HFFc6 (cell line): ENCODE measurements at regions not wholly inside any gene's neighbourhood (a gene's known extent, or its start where the extent isn't known, plus 50 kb on each side); places are given as distances from the start of the nearest gene placed in this dataset.

Experiments
- DNase-seq: peaks from one replicate; pipeline ENCODE4 v3.0.0-alpha.2; 2018
- H3K27ac Mint-ChIP-seq: 2 replicates; pipeline ENCODE4 v1.8.0; 2020; ENCODE audit warnings: mild to moderate bottlenecking, mixed read lengths
- H3K27me3 Mint-ChIP-seq: 2 replicates; pipeline ENCODE4 v1.8.0; 2021; ENCODE audit warnings: mild to moderate bottlenecking, moderate library complexity, mixed read lengths; ENCODE audit not compliant: insufficient read depth
- H3K36me3 Mint-ChIP-seq: 2 replicates; pipeline ENCODE4 v1.8.0; 2021; ENCODE audit warnings: low read depth, mixed read lengths
- H3K4me1 Mint-ChIP-seq: 2 replicates; pipeline ENCODE4 v1.8.0; 2020; ENCODE audit warnings: low read depth, mixed read lengths
- H3K4me3 Mint-ChIP-seq: 2 replicates; pipeline ENCODE4 v1.8.0; 2020; ENCODE audit warnings: mild to moderate bottlenecking, moderate library complexity, mixed read lengths
- H3K9me3 Mint-ChIP-seq: 2 replicates; pipeline ENCODE4 v1.8.0; 2020; ENCODE audit warnings: mild to moderate bottlenecking, mixed read lengths
- TF ChIP-seq, protein P1 (sequence below): fragments of 200-600 bp; sonication (generic); IDR thresholded peaks from 2 replicates; pipeline ENCODE4 v1.5.0; 2021; ENCODE audit warnings: antibody characterized with exemption, mild to moderate bottlenecking

DNA sequence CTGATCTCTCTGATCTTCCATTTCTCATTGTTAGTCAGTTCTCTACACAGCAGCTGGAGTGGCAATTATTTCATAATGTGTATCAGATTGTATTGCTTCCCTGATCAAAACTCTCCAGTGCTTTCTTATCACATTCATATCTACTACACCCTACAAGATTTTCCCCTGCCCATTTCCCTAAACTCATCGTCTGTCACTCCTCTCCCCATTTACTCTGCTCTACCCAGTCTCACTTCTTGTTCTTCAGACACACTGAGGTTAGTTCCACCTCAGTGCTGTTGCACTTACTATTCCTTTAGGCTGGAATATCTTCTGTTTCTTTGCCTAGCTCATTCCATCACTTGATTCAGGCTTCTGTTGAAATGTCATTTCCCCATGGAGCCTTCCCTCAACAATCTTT lies 197.1 kb downstream of the SATB1 start:
- Mint-ChIP-seq H3K4me3 (no peak overlapping the region), H3K4me1 (no peaks in the 10 kb centered on the region), H3K27me3 (peaks cover 3% of the 10 kb centered on the region), H3K9me3 (no peaks in the 10 kb centered on the region), H3K36me3 (no peaks in the 10 kb centered on the region), H3K27ac (no peak overlapping the region)
- TF ChIP-seq, protein P1, sequence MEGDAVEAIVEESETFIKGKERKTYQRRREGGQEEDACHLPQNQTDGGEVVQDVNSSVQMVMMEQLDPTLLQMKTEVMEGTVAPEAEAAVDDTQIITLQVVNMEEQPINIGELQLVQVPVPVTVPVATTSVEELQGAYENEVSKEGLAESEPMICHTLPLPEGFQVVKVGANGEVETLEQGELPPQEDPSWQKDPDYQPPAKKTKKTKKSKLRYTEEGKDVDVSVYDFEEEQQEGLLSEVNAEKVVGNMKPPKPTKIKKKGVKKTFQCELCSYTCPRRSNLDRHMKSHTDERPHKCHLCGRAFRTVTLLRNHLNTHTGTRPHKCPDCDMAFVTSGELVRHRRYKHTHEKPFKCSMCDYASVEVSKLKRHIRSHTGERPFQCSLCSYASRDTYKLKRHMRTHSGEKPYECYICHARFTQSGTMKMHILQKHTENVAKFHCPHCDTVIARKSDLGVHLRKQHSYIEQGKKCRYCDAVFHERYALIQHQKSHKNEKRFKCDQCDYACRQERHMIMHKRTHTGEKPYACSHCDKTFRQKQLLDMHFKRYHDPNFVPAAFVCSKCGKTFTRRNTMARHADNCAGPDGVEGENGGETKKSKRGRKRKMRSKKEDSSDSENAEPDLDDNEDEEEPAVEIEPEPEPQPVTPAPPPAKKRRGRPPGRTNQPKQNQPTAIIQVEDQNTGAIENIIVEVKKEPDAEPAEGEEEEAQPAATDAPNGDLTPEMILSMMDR: no peak
- no peak for DNase-seq

DNA sequence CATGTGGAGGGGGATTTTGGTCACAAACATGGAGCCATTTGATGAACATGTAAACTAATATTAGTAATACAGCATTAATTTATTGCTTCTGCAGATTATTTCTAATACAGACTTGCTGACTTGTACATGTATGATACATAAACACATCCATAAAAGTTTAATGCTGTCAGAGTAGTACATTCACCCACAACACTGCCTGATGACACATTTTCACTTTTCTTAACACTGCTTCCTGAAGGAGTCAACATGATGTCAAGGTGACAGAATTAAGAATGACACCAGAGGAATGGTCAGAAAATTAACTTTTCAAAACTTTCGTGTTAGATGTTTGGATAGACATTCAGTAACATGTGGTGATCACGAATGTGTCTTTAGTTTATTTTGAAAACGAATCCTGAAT lies 199.4 kb downstream of the SATB1 start:
- Mint-ChIP-seq H3K9me3 (no peaks in the 10 kb centered on the region), H3K4me3 (no peak overlapping the region), H3K4me1 (no peaks in the 10 kb centered on the region), H3K27me3 (peaks cover 3% of the 10 kb centered on the region), H3K36me3 (no peaks in the 10 kb centered on the region), H3K27ac (no peak overlapping the region)
- no peak for DNase-seq
- TF ChIP-seq, protein P1: no peak

DNA sequence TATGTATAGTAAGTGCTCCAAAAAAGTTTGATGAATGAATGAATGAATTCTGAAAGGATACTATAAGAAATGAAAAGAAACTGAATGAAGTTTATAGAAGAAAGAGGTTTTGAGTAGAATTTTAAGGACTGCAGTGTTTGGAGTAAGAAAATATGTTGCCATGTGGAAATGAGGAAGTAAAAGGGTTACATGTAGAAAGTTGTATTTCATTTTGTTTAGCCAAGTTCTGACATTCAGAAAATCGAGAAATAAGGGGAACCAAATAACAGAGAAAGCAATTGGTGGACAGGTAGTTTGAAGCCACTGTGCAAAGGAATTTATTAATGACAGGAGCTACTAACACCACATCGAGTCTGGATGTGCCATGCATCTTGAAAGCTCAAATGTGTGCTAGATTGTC lies 200.7 kb downstream of the SATB1 start:
- DNase-seq: no peak
- Mint-ChIP-seq H3K27me3 (peaks cover 3% of the 10 kb centered on the region), H3K4me1 (no peaks in the 10 kb centered on the region), H3K27ac (no peak overlapping the region), H3K4me3 (no peak overlapping the region), H3K9me3 (no peaks in the 10 kb centered on the region), H3K36me3 (no peaks in the 10 kb centered on the region)
- TF ChIP-seq, protein P1: no peak

DNA sequence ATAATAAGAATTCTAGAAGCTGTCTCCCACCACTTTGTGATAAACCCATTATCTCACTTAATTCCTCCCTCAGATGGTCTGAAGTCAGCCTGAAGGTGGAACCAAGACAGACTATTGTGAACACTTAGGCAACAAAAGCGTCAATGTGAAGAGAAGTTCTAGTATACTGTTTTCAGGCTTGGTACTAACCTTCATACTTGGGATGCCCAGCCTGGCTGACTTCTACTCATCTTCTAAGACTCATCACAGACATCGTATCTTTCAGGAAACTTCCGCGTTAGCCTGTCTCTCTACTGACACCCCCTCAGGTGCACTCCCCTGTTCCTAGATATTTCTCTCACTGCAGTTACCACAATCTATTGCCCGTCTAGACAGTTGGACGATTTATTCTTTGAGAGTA lies 201.2 kb downstream of the SATB1 start:
- Mint-ChIP-seq H3K9me3 (no peaks in the 10 kb centered on the region), H3K4me1 (no peaks in the 10 kb centered on the region), H3K4me3 (no peak overlapping the region), H3K27me3 (peaks cover 3% of the 10 kb centered on the region), H3K27ac (no peak overlapping the region), H3K36me3 (no peaks in the 10 kb centered on the region)
- DNase-seq: no peak
- TF ChIP-seq, protein P1: no peak

DNA sequence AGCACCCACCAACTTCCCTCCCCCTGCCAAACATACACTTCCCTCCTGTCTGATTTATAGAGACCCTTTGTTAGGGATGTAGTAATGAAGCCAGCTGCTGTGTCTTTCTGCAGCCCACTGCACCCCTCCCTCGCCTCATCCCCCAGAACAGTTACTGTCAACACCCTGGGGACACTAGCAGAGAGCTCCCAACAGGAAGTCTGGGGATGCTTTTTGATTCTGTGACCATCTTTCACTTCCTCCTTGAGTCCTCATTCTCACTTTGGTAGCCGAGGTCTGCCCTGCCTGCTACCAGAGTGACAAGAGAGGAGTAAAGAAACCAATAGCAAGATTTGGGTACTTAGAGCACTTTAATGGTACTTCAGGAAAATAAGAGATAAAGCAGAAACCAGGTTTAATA lies 201.6 kb downstream of the SATB1 start:
- peaks cover 3% of the 10 kb centered on the region for H3K27me3 Mint-ChIP-seq
- no peak for DNase-seq
- TF ChIP-seq, protein P1: no peak
- H3K4me1 Mint-ChIP-seq: no peaks in the 10 kb centered on the region; the same call in 1 of the 2 replicates
- no peaks in the 10 kb centered on the region for H3K36me3 Mint-ChIP-seq
- H3K9me3 Mint-ChIP-seq: no peaks in the 10 kb centered on the region
- no peak overlapping the region for H3K27ac Mint-ChIP-seq
- no peak overlapping the region for H3K4me3 Mint-ChIP-seq

DNA sequence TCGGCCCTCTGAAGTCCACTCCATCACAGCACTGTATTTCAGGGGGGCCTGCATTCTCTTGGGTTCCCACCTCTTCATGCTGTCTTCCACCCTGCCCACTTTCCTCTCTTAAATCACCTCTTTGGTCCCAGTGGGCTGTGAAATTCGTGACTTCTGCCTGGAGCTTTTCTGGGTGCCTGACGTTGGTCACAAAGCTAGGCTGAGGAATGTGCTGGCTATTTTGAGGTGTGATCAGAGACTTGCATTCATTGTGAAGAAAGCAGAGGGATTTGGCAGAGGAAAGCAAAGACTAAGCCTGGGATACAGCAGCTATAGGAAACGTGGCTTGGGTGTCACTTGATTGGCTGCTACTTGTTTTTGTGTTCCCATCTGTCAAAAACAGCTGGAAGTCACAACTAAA lies 202.5 kb downstream of the SATB1 start:
- TF ChIP-seq, protein P1: no peak
- no peak for DNase-seq
- H3K4me1 Mint-ChIP-seq: peaks cover 8% of the 10 kb centered on the region
- no peak overlapping the region for H3K4me3 Mint-ChIP-seq
- no peaks in the 10 kb centered on the region for H3K9me3 Mint-ChIP-seq
- no peaks in the 10 kb centered on the region; the same call in 1 of the 2 replicates for H3K27me3 Mint-ChIP-seq
- no peak overlapping the region for H3K27ac Mint-ChIP-seq
- no peaks in the 10 kb centered on the region for H3K36me3 Mint-ChIP-seq
